Activated naive CD4-positive, alpha-beta T cell treated with anti-CD3 and anti-CD28 coated beads for 36 hours (primary cell): ENCODE measurements at regions not wholly inside any gene's neighbourhood (a gene's known extent, or its start where the extent isn't known, plus 50 kb on each side); places are given as distances from the start of the nearest gene placed in this dataset.
"Not testable (repeated sequence)": the region's sequence is repeated elsewhere in the genome, so short reads cannot be mapped to it uniquely, and the experiment has no call there.

Source experiments
- CTCF ChIA-PET: fragments of 350-600 bp; sonication (Branson Sonifier 250); formaldehyde crosslinking; loops from one replicate; lab custom pipeline; 2021; ENCODE audit warnings: antibody characterized with exemption; lab: Charles Lee
- DNase-seq: peaks from one replicate; pipeline ENCODE4 v3.0.0-alpha.2; 2020
- H3K27ac Mint-ChIP-seq: one replicate; pipeline ENCODE4 v1.8.0; 2021; ENCODE audit warnings: mild to moderate bottlenecking, mixed read lengths
- H3K27me3 Mint-ChIP-seq: one replicate; pipeline ENCODE4 v1.8.0; 2021; ENCODE audit warnings: low read depth, mixed read lengths
- H3K36me3 Mint-ChIP-seq: one replicate; pipeline ENCODE4 v1.8.0; 2021; ENCODE audit warnings: low read depth, mixed read lengths
- H3K4me1 Mint-ChIP-seq: one replicate; pipeline ENCODE4 v1.8.0; 2021; ENCODE audit warnings: low read depth, mixed read lengths
- H3K4me3 Mint-ChIP-seq: one replicate; pipeline ENCODE4 v1.8.0; 2021; ENCODE audit warnings: mild to moderate bottlenecking, moderate library complexity, mixed read lengths
- H3K9me3 Mint-ChIP-seq: one replicate; pipeline ENCODE4 v1.8.0; 2021; ENCODE audit warnings: mixed read lengths
- intact Hi-C: fragments of 100-400 bp; cut with micrococcal nuclease; formaldehyde crosslinking; loops from one replicate; pipeline ENCODE4 v1.15.1; 2023

DNA sequence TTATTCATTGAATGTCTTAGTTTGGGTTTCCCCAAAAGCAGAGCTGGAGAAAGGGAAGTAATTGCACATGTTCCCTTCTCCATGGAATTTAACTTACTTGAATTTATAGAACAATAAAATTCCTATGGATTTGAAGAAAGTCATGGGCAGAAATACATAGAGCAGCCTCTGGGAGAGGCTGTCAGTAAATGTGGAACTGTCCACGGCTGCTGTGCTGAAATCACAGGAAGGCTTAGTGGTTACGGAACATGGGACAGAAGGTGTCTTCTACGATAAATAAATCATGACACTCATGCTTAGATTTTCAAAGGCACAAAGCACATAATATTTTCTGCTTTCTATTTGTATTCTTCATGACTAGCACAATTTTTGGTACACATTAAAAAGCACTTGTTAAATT lies 440.6 kb upstream of the IZUMO3 start:
- Mint-ChIP-seq H3K27ac (no peak overlapping the region), H3K27me3 (no peaks in the 10 kb centered on the region), H3K4me3 (no peak overlapping the region), H3K9me3 (peaks cover 11% of the 10 kb centered on the region), H3K36me3 (no peaks in the 10 kb centered on the region), H3K4me1 (no peaks in the 10 kb centered on the region)
- intact Hi-C loops, result no loop called here
- CTCF ChIA-PET, result no interaction called here
- DNase-seq, result no peak

DNA sequence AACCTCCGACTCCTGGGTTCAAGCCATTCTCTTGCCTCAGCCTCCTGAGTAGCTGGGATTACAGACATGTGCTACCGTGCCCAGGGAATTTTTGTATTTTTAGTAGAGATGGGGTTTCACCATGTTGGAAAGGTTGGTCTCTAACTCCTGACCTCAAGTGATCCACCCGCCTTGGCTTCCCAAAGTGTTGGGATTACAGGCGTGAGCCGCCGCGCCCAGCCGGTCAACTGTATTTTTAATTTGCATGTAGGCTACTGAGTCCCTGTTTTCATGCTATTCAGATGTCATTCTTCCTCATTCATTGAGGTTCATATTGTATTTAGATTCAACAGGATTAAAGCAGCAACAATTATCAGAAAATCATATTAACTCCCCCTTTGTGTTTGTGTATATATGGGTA lies 425.1 kb upstream of the IZUMO3 start:
- peaks cover 21% of the 10 kb centered on the region for H3K9me3 Mint-ChIP-seq
- H3K27me3 Mint-ChIP-seq, H3K27ac Mint-ChIP-seq, H3K4me3 Mint-ChIP-seq, H3K36me3 Mint-ChIP-seq, DNase-seq, CTCF ChIA-PET, intact Hi-C loops, H3K4me1 Mint-ChIP-seq: not testable (repeated sequence)

DNA sequence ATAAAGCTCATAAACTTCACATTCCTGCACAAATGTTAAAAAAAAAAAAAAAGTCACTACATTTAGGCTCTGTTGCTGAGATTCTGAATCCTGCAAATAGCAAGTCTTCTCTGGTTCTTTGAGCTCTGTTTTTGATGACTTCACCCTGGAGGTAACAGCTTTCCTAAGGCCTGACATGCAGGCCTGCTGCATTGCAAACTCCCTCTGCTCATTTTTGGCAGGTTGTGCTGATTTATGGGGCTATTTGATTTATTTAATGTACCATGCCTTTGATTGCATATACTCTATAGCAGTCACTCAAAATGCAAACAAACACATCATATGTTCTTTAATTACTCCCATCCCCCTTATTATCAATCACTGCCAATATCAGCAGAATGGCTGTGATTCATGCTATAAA lies 416.1 kb upstream of the IZUMO3 start:
- H3K27ac Mint-ChIP-seq, result no peak overlapping the region
- H3K4me1 Mint-ChIP-seq, result no peaks in the 10 kb centered on the region
- no peak overlapping the region for H3K4me3 Mint-ChIP-seq
- intact Hi-C loops, result no loop called here
- H3K36me3 Mint-ChIP-seq, result no peaks in the 10 kb centered on the region
- H3K9me3 Mint-ChIP-seq, result peaks cover 11% of the 10 kb centered on the region
- CTCF ChIA-PET, result no interaction called here
- no peaks in the 10 kb centered on the region for H3K27me3 Mint-ChIP-seq
- no peak for DNase-seq

DNA sequence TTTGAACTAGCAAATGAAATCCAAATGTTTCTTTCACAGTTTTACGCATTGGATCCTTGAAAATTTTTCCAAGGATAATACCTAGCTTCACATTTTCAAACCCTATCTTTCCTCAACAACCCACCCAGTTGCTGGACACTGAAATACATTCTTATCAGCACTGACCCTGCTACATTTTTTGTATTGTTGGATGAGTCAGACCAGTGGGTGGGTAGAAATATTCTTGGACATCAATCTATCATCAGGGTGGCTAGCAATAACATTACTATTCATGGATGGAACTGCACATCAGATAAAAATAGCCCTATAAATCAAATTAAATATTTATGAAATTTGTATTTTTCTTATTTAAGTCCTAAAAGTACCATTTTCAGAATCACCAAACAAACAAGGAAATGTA lies 407.4 kb upstream of the IZUMO3 start:
- Mint-ChIP-seq H3K4me1 (no peaks in the 10 kb centered on the region), H3K9me3 (peaks cover 11% of the 10 kb centered on the region), H3K36me3 (no peaks in the 10 kb centered on the region), H3K27me3 (no peaks in the 10 kb centered on the region), H3K4me3 (no peak overlapping the region), H3K27ac (no peak overlapping the region)
- DNase-seq, result no peak
- intact Hi-C loops, result no loop called here
- CTCF ChIA-PET, result no interaction called here

DNA sequence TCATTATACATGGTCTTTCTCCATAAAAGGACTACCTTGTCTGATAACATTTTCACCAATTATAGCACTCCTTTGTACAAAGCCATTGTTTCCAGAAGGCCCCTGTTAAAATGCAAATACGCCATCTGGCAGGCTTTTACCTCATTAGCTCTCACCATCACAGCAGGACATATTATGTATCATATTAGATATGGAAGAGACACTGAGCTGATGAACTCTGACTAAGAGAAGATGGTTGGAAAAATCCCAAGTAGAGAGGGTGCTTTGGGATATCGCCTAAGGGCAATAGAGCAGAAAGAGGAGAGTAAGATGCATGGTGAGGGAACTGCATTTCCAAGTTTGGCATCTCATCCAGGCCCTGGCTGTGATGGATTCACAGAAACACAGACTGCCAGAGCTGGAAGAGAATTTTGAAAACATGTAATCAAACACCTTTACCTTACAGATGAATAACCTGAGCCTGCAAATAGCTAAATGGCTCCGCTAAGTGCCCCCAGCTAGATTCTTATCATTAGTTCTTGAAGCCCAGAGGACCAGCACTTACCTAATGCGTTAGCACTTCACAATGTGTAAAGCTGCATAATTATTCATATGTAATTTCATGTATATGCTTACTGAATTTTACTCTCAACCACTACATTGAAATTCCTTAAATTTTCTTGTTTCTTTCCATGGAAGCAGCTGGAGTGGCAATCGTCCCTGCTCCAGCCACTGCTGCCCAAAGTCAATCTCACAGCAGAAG lies 393.6 kb upstream of the IZUMO3 start:
- CTCF ChIA-PET, result no interaction called here
- H3K4me3 Mint-ChIP-seq, result no peak overlapping the region
- no peaks in the 10 kb centered on the region for H3K4me1 Mint-ChIP-seq
- intact Hi-C loops, result no loop called here
- DNase-seq, result no peak
- no peaks in the 10 kb centered on the region for H3K27me3 Mint-ChIP-seq
- H3K27ac Mint-ChIP-seq, result no peak overlapping the region
- no peaks in the 10 kb centered on the region for H3K36me3 Mint-ChIP-seq
- peaks cover 14% of the 10 kb centered on the region for H3K9me3 Mint-ChIP-seq

DNA sequence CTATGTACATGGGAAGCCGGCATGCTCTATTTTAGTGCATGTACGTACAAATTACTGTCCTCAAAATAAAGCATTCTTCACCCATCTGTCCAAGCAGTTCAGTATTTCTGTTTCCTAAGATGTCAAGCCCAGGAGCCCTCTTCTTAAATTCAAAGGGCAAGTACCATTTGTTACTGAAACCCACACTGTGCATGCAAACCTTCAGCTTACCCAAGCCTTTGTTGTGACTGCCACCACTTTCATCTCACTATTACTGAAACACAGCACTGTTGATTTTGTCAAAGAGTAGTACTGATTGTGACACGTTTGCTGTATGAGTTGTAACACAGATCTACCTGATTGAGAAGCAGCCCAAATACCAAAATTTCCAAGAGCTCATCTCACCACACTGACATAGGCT lies 390.4 kb upstream of the IZUMO3 start:
- Mint-ChIP-seq H3K36me3 (no peaks in the 10 kb centered on the region), H3K9me3 (peaks cover 9% of the 10 kb centered on the region), H3K4me1 (no peaks in the 10 kb centered on the region), H3K27me3 (no peaks in the 10 kb centered on the region), H3K27ac (no peak overlapping the region), H3K4me3 (no peak overlapping the region)
- intact Hi-C loops, result no loop called here
- CTCF ChIA-PET, result no interaction called here
- no peak for DNase-seq

DNA sequence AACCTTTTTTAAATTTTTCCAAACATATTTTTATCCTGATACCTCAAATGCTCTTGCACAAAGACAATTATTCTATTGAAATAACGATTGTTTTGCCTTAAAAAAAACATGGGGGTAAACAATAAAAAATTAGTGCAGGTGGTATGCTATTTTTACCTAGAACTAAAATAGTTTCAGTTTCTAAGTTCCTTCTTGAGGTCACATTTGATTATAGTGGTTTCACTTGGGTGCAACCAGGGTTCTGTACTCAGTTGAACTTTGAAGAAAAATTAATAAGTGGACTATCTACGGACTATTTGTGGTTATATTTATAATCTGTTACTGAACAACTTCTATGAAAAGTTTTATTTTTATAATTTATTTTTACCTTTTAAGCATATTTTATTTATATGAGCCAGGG lies 387.1 kb upstream of the IZUMO3 start:
- Mint-ChIP-seq H3K4me1 (no peaks in the 10 kb centered on the region), H3K27ac (no peak overlapping the region), H3K36me3 (no peaks in the 10 kb centered on the region), H3K27me3 (no peaks in the 10 kb centered on the region), H3K4me3 (no peak overlapping the region), H3K9me3 (peaks cover 7% of the 10 kb centered on the region)
- CTCF ChIA-PET, result no interaction called here
- intact Hi-C loops, result no loop called here
- DNase-seq, result no peak

DNA sequence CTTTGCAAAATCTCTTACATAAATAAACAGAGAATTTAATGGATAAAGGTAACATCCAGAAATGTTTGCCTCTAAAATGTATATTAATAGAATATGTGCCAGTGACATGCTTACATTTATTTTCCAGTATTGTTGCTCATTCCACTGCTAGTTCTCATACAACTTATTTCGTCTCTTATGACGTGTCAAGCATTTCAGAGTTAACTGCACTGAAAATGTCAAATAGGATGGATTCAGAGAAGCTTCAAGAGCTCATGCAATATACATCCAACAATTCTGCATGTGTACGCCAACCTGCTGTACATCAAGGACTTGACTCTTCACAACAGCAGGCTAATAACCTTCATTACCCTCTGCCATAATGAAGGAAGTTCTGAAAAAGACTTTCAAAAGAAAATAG lies 386.2 kb upstream of the IZUMO3 start:
- intact Hi-C loops, result no loop called here
- H3K36me3 Mint-ChIP-seq, result no peaks in the 10 kb centered on the region
- no peak for DNase-seq
- H3K9me3 Mint-ChIP-seq, result peaks cover 7% of the 10 kb centered on the region
- CTCF ChIA-PET, result no interaction called here
- no peak overlapping the region for H3K4me3 Mint-ChIP-seq
- H3K27me3 Mint-ChIP-seq, result no peaks in the 10 kb centered on the region
- no peaks in the 10 kb centered on the region for H3K4me1 Mint-ChIP-seq
- no peak overlapping the region for H3K27ac Mint-ChIP-seq

DNA sequence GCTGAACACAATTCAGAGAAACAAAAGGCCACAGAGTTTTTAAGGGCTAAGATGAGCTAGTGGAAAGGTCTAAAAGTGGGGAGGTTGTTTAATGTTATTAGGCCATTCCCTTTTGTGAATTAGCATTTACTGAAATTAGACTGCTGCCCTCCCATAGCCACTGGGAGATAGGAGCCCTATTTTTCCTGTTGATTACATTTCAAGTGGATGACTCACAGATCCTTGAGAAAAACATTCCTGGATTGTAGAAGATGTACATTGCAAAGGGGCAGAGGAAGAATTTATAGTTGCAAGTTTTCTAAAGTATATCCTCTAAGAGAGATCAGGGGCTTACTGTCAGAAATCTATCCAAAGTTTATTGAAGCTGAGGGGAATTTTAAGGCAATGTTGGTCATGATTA lies 367.1 kb upstream of the IZUMO3 start:
- CTCF ChIA-PET, result no interaction called here
- Mint-ChIP-seq H3K4me3 (no peak overlapping the region), H3K9me3 (peaks cover 3% of the 10 kb centered on the region), H3K36me3 (no peaks in the 10 kb centered on the region), H3K27ac (no peak overlapping the region), H3K27me3 (no peaks in the 10 kb centered on the region), H3K4me1 (no peaks in the 10 kb centered on the region)
- intact Hi-C loops, result no loop called here
- no peak for DNase-seq

DNA sequence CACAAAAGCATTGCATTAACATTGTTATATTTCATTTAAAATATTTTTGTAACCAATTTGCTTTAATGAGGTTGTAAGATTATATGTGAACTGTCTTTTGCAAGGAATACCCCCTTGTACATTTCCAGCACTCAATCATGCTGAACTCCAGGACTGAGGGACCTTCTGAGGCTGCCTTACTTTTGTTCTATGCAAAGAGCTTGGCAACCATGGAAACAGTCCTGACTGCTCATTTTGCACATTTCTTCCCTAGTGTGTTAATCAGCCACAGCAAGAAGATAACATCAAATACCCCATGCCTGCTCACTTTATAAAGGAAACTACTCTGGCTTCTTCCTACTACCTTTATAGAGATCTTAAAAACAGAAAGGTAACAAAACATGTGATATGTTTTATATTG lies 355.6 kb upstream of the IZUMO3 start:
- H3K4me1 Mint-ChIP-seq, result no peaks in the 10 kb centered on the region
- H3K9me3 Mint-ChIP-seq, result peaks cover 14% of the 10 kb centered on the region
- no peaks in the 10 kb centered on the region for H3K27me3 Mint-ChIP-seq
- H3K27ac Mint-ChIP-seq, result no peak overlapping the region
- DNase-seq, result no peak
- no peak overlapping the region for H3K4me3 Mint-ChIP-seq
- intact Hi-C loops, result no loop called here
- no peaks in the 10 kb centered on the region for H3K36me3 Mint-ChIP-seq
- CTCF ChIA-PET, result no interaction called here

DNA sequence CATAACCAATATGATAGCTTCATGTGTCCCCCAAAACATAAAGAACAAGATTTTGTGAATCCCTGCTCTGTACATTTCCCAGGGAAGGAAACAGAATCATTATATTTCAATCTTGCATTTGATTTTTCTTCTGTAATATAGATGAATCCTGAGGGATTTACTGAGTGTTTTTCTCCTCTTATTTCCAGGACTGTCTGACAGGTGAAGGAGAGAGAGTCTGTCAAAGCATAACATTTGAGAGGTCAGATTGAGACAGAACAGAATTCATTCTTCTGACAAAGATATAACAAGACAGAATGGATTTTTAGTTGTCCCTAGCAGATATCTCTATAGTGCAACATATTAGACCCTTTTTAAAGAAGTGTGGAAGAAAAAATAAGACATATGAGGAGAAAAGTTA lies 354.5 kb upstream of the IZUMO3 start:
- CTCF ChIA-PET, result no interaction called here
- H3K27ac Mint-ChIP-seq, result no peak overlapping the region

DNA sequence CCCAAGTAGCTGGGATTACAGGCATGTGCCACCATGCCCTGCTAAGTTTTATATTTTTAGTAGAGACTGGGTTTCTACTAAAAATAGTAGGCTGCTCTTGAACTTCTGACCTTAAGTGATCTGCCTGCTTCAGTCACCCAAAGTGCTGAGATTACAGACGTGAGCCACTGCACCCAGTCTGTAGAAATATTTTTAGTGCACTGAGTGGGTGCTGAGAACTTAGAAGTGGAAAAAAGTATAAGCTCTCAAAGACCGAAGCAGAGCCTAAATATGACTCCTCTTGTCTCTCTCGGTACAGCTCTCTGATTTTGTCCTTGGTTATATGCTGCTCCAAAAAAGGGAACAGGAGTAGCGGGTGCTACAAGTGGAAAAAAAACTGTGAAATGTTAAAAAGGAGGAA lies 353.8 kb upstream of the IZUMO3 start:
- intact Hi-C loops, result no loop called here
- CTCF ChIA-PET, result no interaction called here
- Mint-ChIP-seq H3K27me3 (no peaks in the 10 kb centered on the region), H3K9me3 (peaks cover 14% of the 10 kb centered on the region), H3K36me3 (no peaks in the 10 kb centered on the region), H3K4me3 (no peak overlapping the region), H3K27ac (no peak overlapping the region), H3K4me1 (no peaks in the 10 kb centered on the region)
- no peak for DNase-seq

More for the DNA sequence above, 354.5 kb upstream of the IZUMO3 start:
- no peaks in the 10 kb centered on the region for H3K36me3 Mint-ChIP-seq
- intact Hi-C loops, result no loop called here
- no peak overlapping the region for H3K4me3 Mint-ChIP-seq
- H3K27me3 Mint-ChIP-seq, result no peaks in the 10 kb centered on the region
- DNase-seq, result no peak
- H3K4me1 Mint-ChIP-seq, result no peaks in the 10 kb centered on the region
- peaks cover 16% of the 10 kb centered on the region for H3K9me3 Mint-ChIP-seq

DNA sequence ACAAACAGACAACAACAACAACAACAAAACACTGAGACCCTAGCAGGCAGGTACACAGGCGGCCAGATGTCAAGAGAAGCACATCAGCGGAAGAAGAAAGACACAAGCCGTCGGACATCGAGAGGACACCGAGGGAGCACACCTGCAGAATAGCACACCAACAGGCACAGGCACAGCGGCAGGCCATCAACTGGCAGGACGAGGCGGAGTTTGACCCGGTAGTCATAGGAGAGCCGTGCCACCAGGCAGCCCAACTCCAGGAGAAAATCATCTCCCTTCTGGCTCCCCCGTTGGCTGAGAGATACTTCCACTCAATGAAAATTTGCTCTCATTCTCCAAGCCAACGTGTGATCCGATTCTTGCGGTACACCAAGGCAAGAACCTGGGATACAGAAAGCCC lies 352.1 kb upstream of the IZUMO3 start:
- no peaks in the 10 kb centered on the region for H3K27me3 Mint-ChIP-seq
- H3K9me3 Mint-ChIP-seq, result peaks cover 19% of the 10 kb centered on the region
- CTCF ChIA-PET, result no interaction called here
- no peak overlapping the region for H3K27ac Mint-ChIP-seq
- no peak overlapping the region for H3K4me3 Mint-ChIP-seq
- H3K4me1 Mint-ChIP-seq, result no peaks in the 10 kb centered on the region
- DNase-seq, result no peak
- intact Hi-C loops, result no loop called here
- H3K36me3 Mint-ChIP-seq, result no peaks in the 10 kb centered on the region
